ENCODE measurements at regions not wholly inside any gene's neighbourhood (a gene's known extent, or its start where the extent isn't known, plus 50 kb on each side); places are given as distances from the start of the nearest gene placed in this dataset.

DNA sequence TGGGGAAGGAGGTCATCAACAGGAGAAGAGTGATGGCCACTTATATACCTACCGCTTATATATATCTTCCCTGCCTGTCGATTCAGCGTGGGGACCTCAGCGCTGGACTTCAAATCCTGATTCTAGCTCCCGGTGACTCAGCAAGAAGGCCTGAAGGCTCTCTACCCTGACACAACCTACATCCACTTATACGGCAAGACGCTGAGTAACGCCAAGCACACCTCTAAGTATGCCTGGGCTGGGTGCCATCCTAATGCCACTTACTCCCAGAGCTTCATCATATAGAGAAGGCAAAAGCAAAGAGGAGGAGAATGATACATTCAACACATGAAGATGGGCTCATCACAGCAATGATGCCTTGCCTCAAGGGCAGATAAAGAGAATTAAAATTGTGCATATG is 198.3 kb downstream of the CHIC2 start:
- H3K27ac ChIP-seq = no peak overlapping the region
- DNase-seq (ENCODE audit: low spot score in 2 of 2) = no peak
- no peak for TF ChIP-seq POLR2A (IDR thresholded peaks at IDR 0.05)
- TF ChIP-seq, protein P1, sequence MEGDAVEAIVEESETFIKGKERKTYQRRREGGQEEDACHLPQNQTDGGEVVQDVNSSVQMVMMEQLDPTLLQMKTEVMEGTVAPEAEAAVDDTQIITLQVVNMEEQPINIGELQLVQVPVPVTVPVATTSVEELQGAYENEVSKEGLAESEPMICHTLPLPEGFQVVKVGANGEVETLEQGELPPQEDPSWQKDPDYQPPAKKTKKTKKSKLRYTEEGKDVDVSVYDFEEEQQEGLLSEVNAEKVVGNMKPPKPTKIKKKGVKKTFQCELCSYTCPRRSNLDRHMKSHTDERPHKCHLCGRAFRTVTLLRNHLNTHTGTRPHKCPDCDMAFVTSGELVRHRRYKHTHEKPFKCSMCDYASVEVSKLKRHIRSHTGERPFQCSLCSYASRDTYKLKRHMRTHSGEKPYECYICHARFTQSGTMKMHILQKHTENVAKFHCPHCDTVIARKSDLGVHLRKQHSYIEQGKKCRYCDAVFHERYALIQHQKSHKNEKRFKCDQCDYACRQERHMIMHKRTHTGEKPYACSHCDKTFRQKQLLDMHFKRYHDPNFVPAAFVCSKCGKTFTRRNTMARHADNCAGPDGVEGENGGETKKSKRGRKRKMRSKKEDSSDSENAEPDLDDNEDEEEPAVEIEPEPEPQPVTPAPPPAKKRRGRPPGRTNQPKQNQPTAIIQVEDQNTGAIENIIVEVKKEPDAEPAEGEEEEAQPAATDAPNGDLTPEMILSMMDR (IDR thresholded peaks at IDR 0.05) = no peak
- TF ChIP-seq EP300 (IDR thresholded peaks at IDR 0.05) = no peak
- H3K9me3 ChIP-seq = no peaks in the 10 kb centered on the region
- H3K4me1 ChIP-seq = peaks cover 0 to 15% (median 2%) of the 10 kb centered on the region in 4 donors
- no peak overlapping the region for H3K4me3 ChIP-seq
- H3K27me3 ChIP-seq = no peaks in the 10 kb centered on the region
- no peaks in the 10 kb centered on the region for H3K36me3 ChIP-seq
- 94 to 96% methylated on average over 8 of the region's 8 CpGs for WGBS, 2 donors

DNA sequence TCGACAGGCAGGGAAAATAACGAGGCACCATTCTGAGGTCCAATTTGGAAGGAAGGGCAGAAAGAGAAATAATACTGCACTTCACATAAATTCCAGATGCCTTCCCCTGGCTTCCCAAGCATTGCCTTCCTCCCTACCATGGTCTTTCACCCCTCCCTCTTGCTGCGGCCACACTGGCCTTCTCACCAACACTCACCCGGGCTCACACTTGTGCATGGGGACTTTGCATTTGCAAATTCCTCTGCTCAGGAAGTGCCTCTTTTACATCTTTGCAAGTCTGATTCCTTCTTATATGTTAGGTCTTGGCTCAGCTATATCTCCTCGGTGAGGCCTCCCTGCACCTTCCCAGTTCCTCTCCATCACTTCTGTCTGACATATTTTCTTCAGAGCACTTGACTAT is 199.4 kb downstream of the CHIC2 start:
- Histone ChIP-seq H3K9me3 (no peaks in the 10 kb centered on the region), H3K36me3 (no peaks in the 10 kb centered on the region), H3K4me3 (no peak overlapping the region), H3K27me3 (no peaks in the 10 kb centered on the region), H3K27ac (no peak overlapping the region), H3K4me1 (peaks cover 0 to 15% (median 2%) of the 10 kb centered on the region in 4 donors)
- WGBS, 2 donors = 80 to 81% methylated on average over 5 of the region's 5 CpGs
- no peak for DNase-seq (ENCODE audit: low spot score in 2 of 2)
- TF ChIP-seq EP300 (IDR thresholded peaks at IDR 0.05) (no peak), POLR2A (IDR thresholded peaks at IDR 0.05) (no peak)
- TF ChIP-seq, protein P1 (IDR thresholded peaks at IDR 0.05) = no peak

- H3K9me3 ChIP-seq = peaks cover 0 to 5% (median 0%) of the 10 kb centered on the region in 4 donors
- H3K4me1 ChIP-seq = peaks cover 0 to 15% (median 2%) of the 10 kb centered on the region in 4 donors
- 30 to 40% methylated on average over 4 of the region's 4 CpGs for WGBS, 2 donors
- H3K36me3 ChIP-seq = no peaks in the 10 kb centered on the region
- no peak overlapping the region for H3K4me3 ChIP-seq
- no peak for TF ChIP-seq POLR2A (IDR thresholded peaks at IDR 0.05)
- no peak for TF ChIP-seq EP300 (IDR thresholded peaks at IDR 0.05)
- TF ChIP-seq, protein P1 (IDR thresholded peaks at IDR 0.05) = no peak
- H3K27me3 ChIP-seq = no peaks in the 10 kb centered on the region
- H3K27ac ChIP-seq = no peak overlapping the region
- no peak for DNase-seq (ENCODE audit: low spot score in 2 of 2)
Measured at GRCh38 chr4:53863736-53864365, 200.6 kb downstream of the CHIC2 start.

- no peaks in the 10 kb centered on the region for H3K27me3 ChIP-seq
- no peak overlapping the region for H3K4me3 ChIP-seq
- H3K27ac ChIP-seq = no peak overlapping the region
- DNase-seq (ENCODE audit: low spot score in 2 of 2) = peak; percentile 16 to 34
- 17 to 31% methylated on average over 3 of the region's 3 CpGs for WGBS, 2 donors
- H3K9me3 ChIP-seq = peaks cover 0 to 5% (median 0%) of the 10 kb centered on the region in 4 donors
- H3K36me3 ChIP-seq = no peaks in the 10 kb centered on the region
- TF ChIP-seq, protein P1 (IDR thresholded peaks at IDR 0.05) = no peak
- peak in 1 of 2 donors; percentile 14 for TF ChIP-seq EP300 (IDR thresholded peaks at IDR 0.05)
- peaks cover 0 to 15% (median 2%) of the 10 kb centered on the region in 4 donors for H3K4me1 ChIP-seq
Measured at GRCh38 chr4:53863158-53863557, 201.2 kb downstream of the CHIC2 start.

DNA sequence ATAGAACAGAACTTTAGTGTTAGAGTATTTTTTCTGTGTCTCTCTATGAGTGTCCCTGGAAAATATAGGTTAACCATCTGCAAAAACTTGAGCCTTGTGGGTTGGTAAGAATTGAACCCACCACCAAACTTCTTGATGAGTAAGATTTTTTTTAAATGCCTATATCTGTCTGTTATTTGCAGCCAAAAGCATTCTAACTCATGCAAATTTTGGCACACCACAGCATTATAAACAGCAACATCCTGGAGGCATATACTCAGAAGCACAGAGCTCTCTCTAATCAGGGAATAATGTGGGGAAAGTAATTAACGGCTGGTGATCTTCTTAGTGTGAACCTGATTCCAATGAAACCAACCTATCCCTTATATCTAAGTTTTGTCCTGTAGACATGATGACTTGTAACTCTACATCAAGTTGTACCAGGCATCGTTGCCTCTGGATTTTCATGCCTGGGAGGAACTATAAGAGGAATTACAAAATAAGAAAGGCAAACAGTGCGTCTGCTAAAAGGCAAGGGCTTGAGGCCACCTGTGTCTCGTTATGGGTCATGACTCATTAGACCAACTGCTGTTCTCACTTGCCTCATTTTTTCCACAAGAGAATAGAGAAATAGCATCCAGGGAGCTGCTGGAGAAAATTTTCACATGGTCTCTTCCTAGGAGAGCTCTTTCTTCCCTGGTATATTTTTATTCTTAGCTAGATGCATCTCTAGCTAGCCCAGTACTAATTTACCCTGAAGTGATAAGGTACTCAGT is 202.4 kb downstream of the CHIC2 start:
- peaks cover 0 to 5% (median 0%) of the 10 kb centered on the region in 4 donors for H3K9me3 ChIP-seq
- no peak overlapping the region for H3K4me3 ChIP-seq
- H3K27ac ChIP-seq = no peak overlapping the region
- peak in 1 of 2 donors; percentile 21 for DNase-seq (ENCODE audit: low spot score in 2 of 2)
- H3K27me3 ChIP-seq = no peaks in the 10 kb centered on the region
- H3K36me3 ChIP-seq = no peaks in the 10 kb centered on the region
- TF ChIP-seq POLR2A (IDR thresholded peaks at IDR 0.05) = no peak
- peak in 1 of 2 donors; percentile 58 for TF ChIP-seq EP300 (IDR thresholded peaks at IDR 0.05)
- TF ChIP-seq, protein P1 (IDR thresholded peaks at IDR 0.05) = no peak
- peaks cover 0 to 15% (median 2%) of the 10 kb centered on the region in 4 donors for H3K4me1 ChIP-seq
- WGBS, 2 donors = 33 to 40% methylated on average over 4 of the region's 4 CpGs

Data from tibial nerve (tissue), 4 donors.